Activated CD4-positive, alpha-beta T cell treated with anti-CD3 and anti-CD28 coated beads for 36 hours (primary cell): ENCODE measurements at regions not wholly inside any gene's neighbourhood (a gene's known extent, or its start where the extent isn't known, plus 50 kb on each side); places are given as distances from the start of the nearest gene placed in this dataset.

Experiments used
- ATAC-seq: fragments of 200-7000 bp; cut with Tn5 transposase; one replicate; pipeline ENCODE4 v1.10.0; 2021; ENCODE audit warnings: mild to moderate bottlenecking, moderate library complexity
- CTCF ChIA-PET: fragments of 350-600 bp; sonication (Branson Sonifier 250); formaldehyde crosslinking; loops from one replicate; lab custom pipeline; 2021; ENCODE audit warnings: antibody characterized with exemption; lab: Charles Lee
- POLR2A ChIA-PET: fragments of 350-600 bp; sonication (Branson Sonifier 250); formaldehyde crosslinking; loops from one replicate; lab custom pipeline; 2021; ENCODE audit warnings: antibody characterized with exemption, inconsistent platforms; lab: Charles Lee
- DNase-seq: peaks from one replicate; pipeline ENCODE4 v3.0.0-alpha.2; 2020
- H3K27ac Mint-ChIP-seq: one replicate; pipeline ENCODE4 v1.8.0; 2021; ENCODE audit warnings: mixed read lengths
- H3K27me3 Mint-ChIP-seq: one replicate; pipeline ENCODE4 v1.8.0; 2021; ENCODE audit warnings: mixed read lengths
- H3K36me3 Mint-ChIP-seq: one replicate; pipeline ENCODE4 v1.8.0; 2021; ENCODE audit warnings: low read depth, mixed read lengths
- H3K4me1 Mint-ChIP-seq: one replicate; pipeline ENCODE4 v1.8.0; 2021; ENCODE audit warnings: mixed read lengths
- H3K4me3 Mint-ChIP-seq: one replicate; pipeline ENCODE4 v1.8.0; 2021; ENCODE audit warnings: mild to moderate bottlenecking, moderate library complexity, mixed read lengths
- H3K9me3 Mint-ChIP-seq: one replicate; pipeline ENCODE4 v1.8.0; 2021; ENCODE audit warnings: low read depth, mixed read lengths
- intact Hi-C, 2 experiments: fragments of 100-400 bp; cut with DNase I in 1 of 2; cut with micrococcal nuclease in 1 of 2; formaldehyde crosslinking; loops; one replicate each; pipeline versions ENCODE4 v1.14.2 to v1.15.1; 2022 to 2024; cut with DNase I, micrococcal nuclease

GRCh38 chr11:105203569-105204240, 64.1 kb upstream of the CARD18 start:
- Mint-ChIP-seq H3K36me3 (no peaks in the 10 kb centered on the region), H3K4me1 (peaks cover 11% of the 10 kb centered on the region), H3K4me3 (no peak overlapping the region), H3K27ac (no peak overlapping the region), H3K9me3 (no peaks in the 10 kb centered on the region), H3K27me3 (peaks cover 2% of the 10 kb centered on the region)
- DNase-seq: no peak
- no peak for ATAC-seq
- ChIA-PET CTCF (interaction anchor here (0.5 kb wide), 1 partner anchor 12 kb away, joined by 3 read pairs; no protein-coding TSS in a partner anchor), POLR2A (no interaction called here)
- intact Hi-C loops: no loop called here

GRCh38 chr11:105202844-105203548, 63.4 kb upstream of the CARD18 start:
- ChIA-PET POLR2A (no interaction called here), CTCF (no interaction called here)
- ATAC-seq (peak; percentile 68), DNase-seq (peak; percentile 6)
- Mint-ChIP-seq H3K27me3 (peaks cover 2% of the 10 kb centered on the region), H3K4me1 (peaks cover 11% of the 10 kb centered on the region), H3K36me3 (no peaks in the 10 kb centered on the region), H3K9me3 (no peaks in the 10 kb centered on the region), H3K27ac (no peak overlapping the region), H3K4me3 (no peak overlapping the region)
- intact Hi-C loops: no loop called here

- Mint-ChIP-seq H3K9me3 (no peaks in the 10 kb centered on the region), H3K27me3 (peaks cover 2% of the 10 kb centered on the region), H3K4me1 (peaks cover 11% of the 10 kb centered on the region), H3K36me3 (no peaks in the 10 kb centered on the region), H3K4me3 (no peak overlapping the region), H3K27ac (no peak overlapping the region)
- ChIA-PET POLR2A (no interaction called here), CTCF (no interaction called here)
- DNase-seq (no peak), ATAC-seq (no peak)
- intact Hi-C loops: no loop called here
These were observed 62.9 kb upstream of the CARD18 start for GRCh38 chr11:105202422-105202821.

GRCh38 chr11:105201166-105201565, 61.6 kb upstream of the CARD18 start:
- POLR2A ChIA-PET: no interaction called here
- DNase-seq: no peak
- ATAC-seq: no peak
- H3K27me3 Mint-ChIP-seq: peaks cover 2% of the 10 kb centered on the region
- peaks cover 11% of the 10 kb centered on the region for H3K4me1 Mint-ChIP-seq
- no peaks in the 10 kb centered on the region for H3K9me3 Mint-ChIP-seq
- intact Hi-C loops: no loop called here
- no peak overlapping the region for H3K4me3 Mint-ChIP-seq
- no peak overlapping the region for H3K27ac Mint-ChIP-seq
- H3K36me3 Mint-ChIP-seq: no peaks in the 10 kb centered on the region
- CTCF ChIA-PET: no interaction called here

- H3K27ac Mint-ChIP-seq: no peak overlapping the region
- intact Hi-C loops: no loop called here
- DNase-seq: no peak
- H3K9me3 Mint-ChIP-seq: no peaks in the 10 kb centered on the region
- ChIA-PET CTCF (no interaction called here), POLR2A (no interaction called here)
- H3K4me1 Mint-ChIP-seq: no peaks in the 10 kb centered on the region
- peaks cover 2% of the 10 kb centered on the region for H3K27me3 Mint-ChIP-seq
- ATAC-seq: no peak
- H3K4me3 Mint-ChIP-seq: no peak overlapping the region
- no peaks in the 10 kb centered on the region for H3K36me3 Mint-ChIP-seq
These were observed 57.7 kb upstream of the CARD18 start for GRCh38 chr11:105197071-105197815.

GRCh38 chr11:105193260-105193659, 53.7 kb upstream of the CARD18 start:
- DNase-seq: no peak
- intact Hi-C loops: no loop called here
- Mint-ChIP-seq H3K27ac (no peak overlapping the region), H3K4me3 (no peak overlapping the region), H3K9me3 (no peaks in the 10 kb centered on the region), H3K4me1 (no peaks in the 10 kb centered on the region), H3K27me3 (no peaks in the 10 kb centered on the region), H3K36me3 (no peaks in the 10 kb centered on the region)
- ATAC-seq: no peak
- ChIA-PET CTCF (no interaction called here), POLR2A (no interaction called here)

- ChIA-PET POLR2A (no interaction called here), CTCF (no interaction called here)
- no peaks in the 10 kb centered on the region for H3K9me3 Mint-ChIP-seq
- H3K27me3 Mint-ChIP-seq: no peaks in the 10 kb centered on the region
- no peak overlapping the region for H3K4me3 Mint-ChIP-seq
- H3K27ac Mint-ChIP-seq: no peak overlapping the region
- no peaks in the 10 kb centered on the region for H3K4me1 Mint-ChIP-seq
- H3K36me3 Mint-ChIP-seq: no peaks in the 10 kb centered on the region
- no peak for ATAC-seq
- no peak for DNase-seq
- intact Hi-C loops: no loop called here
These were observed 52.5 kb upstream of the CARD18 start for GRCh38 chr11:105192115-105192514.

- intact Hi-C loops: no loop called here
- ATAC-seq (no peak), DNase-seq (peak; percentile 6)
- H3K4me1 Mint-ChIP-seq: no peaks in the 10 kb centered on the region
- H3K4me3 Mint-ChIP-seq: no peak overlapping the region
- no peaks in the 10 kb centered on the region for H3K27me3 Mint-ChIP-seq
- no peaks in the 10 kb centered on the region for H3K9me3 Mint-ChIP-seq
- H3K27ac Mint-ChIP-seq: no peak overlapping the region
- ChIA-PET POLR2A (no interaction called here), CTCF (no interaction called here)
- no peaks in the 10 kb centered on the region for H3K36me3 Mint-ChIP-seq
These were observed 50.0 kb upstream of the CARD18 start for GRCh38 chr11:105189581-105189980.
